ENCODE measurements at regions not wholly inside any gene's neighbourhood (a gene's known extent, or its start where the extent isn't known, plus 50 kb on each side); places are given as distances from the start of the nearest gene placed in this dataset.
A peak's percentile ranks its signal among the peaks of the same experiment; 100 is the strongest.
"Not testable (repeated sequence)": the region's sequence is repeated elsewhere in the genome, so short reads cannot be mapped to it uniquely, and the experiment has no call there.

- CTCF ChIA-PET; intact Hi-C loops (cut with micrococcal nuclease; ENCODE audit: unreplicated experiment); H3K27me3 ChIP-seq (replicated peaks; ENCODE audit: insufficient read depth, low read depth, low read length, poor library complexity); DNase-seq (ENCODE audit: low spot score); H3K4me1 ChIP-seq (ENCODE audit: insufficient read depth, low read length, poor library complexity, severe bottlenecking); H3K4me3 ChIP-seq (ENCODE audit: low read depth, low read length, poor library complexity, severe bottlenecking); H3K36me3 ChIP-seq (ENCODE audit: insufficient read depth, low read length, poor library complexity, severe bottlenecking); BruUV-seq (replicated peaks); H3K27ac ChIP-seq (ENCODE audit: low read depth, low read length, poor library complexity, severe bottlenecking); POLR2A ChIA-PET (ENCODE audit: low non-redundant PET): not testable (repeated sequence)
- peaks cover 65% of the 10 kb centered on the region for H3K9me3 ChIP-seq (ENCODE audit: low read depth, low read length, poor library complexity, severe bottlenecking)
Measured at GRCh38 chr4:49117951-49118350, 131.9 kb downstream of the CWH43 start.

- H3K4me1 ChIP-seq (ENCODE audit: insufficient read depth, low read length, poor library complexity, severe bottlenecking); CTCF ChIA-PET; H3K27ac ChIP-seq (ENCODE audit: low read depth, low read length, poor library complexity, severe bottlenecking); H3K36me3 ChIP-seq (ENCODE audit: insufficient read depth, low read length, poor library complexity, severe bottlenecking); intact Hi-C loops (cut with micrococcal nuclease; ENCODE audit: unreplicated experiment); H3K4me3 ChIP-seq (ENCODE audit: low read depth, low read length, poor library complexity, severe bottlenecking); H3K27me3 ChIP-seq (replicated peaks; ENCODE audit: insufficient read depth, low read depth, low read length, poor library complexity); BruUV-seq (replicated peaks); POLR2A ChIA-PET (ENCODE audit: low non-redundant PET): not testable (repeated sequence)
- peak; percentile 21 for DNase-seq (ENCODE audit: low spot score)
- H3K9me3 ChIP-seq (ENCODE audit: low read depth, low read length, poor library complexity, severe bottlenecking): peaks cover 60% of the 10 kb centered on the region
Measured at GRCh38 chr4:49118379-49119212, 132.5 kb downstream of the CWH43 start.

GRCh38 chr4:49119345-49119744, 133.3 kb downstream of the CWH43 start:
- BruUV-seq (replicated peaks); H3K27me3 ChIP-seq (replicated peaks; ENCODE audit: insufficient read depth, low read depth, low read length, poor library complexity); POLR2A ChIA-PET (ENCODE audit: low non-redundant PET): not testable (repeated sequence)

GRCh38 chr4:49120042-49120779, 134.1 kb downstream of the CWH43 start:
- BruUV-seq (replicated peaks); DNase-seq (ENCODE audit: low spot score); POLR2A ChIA-PET (ENCODE audit: low non-redundant PET); H3K27me3 ChIP-seq (replicated peaks; ENCODE audit: insufficient read depth, low read depth, low read length, poor library complexity); intact Hi-C loops (cut with micrococcal nuclease; ENCODE audit: unreplicated experiment); H3K36me3 ChIP-seq (ENCODE audit: insufficient read depth, low read length, poor library complexity, severe bottlenecking); H3K4me3 ChIP-seq (ENCODE audit: low read depth, low read length, poor library complexity, severe bottlenecking); H3K27ac ChIP-seq (ENCODE audit: low read depth, low read length, poor library complexity, severe bottlenecking); H3K4me1 ChIP-seq (ENCODE audit: insufficient read depth, low read length, poor library complexity, severe bottlenecking); CTCF ChIA-PET: not testable (repeated sequence)
- H3K9me3 ChIP-seq (ENCODE audit: low read depth, low read length, poor library complexity, severe bottlenecking): peaks cover 52% of the 10 kb centered on the region

More at GRCh38 chr4:49119345-49119744, 133.3 kb downstream of the CWH43 start:
- peaks cover 60% of the 10 kb centered on the region for H3K9me3 ChIP-seq (ENCODE audit: low read depth, low read length, poor library complexity, severe bottlenecking)
- H3K36me3 ChIP-seq (ENCODE audit: insufficient read depth, low read length, poor library complexity, severe bottlenecking); DNase-seq (ENCODE audit: low spot score); intact Hi-C loops (cut with micrococcal nuclease; ENCODE audit: unreplicated experiment); H3K27ac ChIP-seq (ENCODE audit: low read depth, low read length, poor library complexity, severe bottlenecking); H3K4me3 ChIP-seq (ENCODE audit: low read depth, low read length, poor library complexity, severe bottlenecking); H3K4me1 ChIP-seq (ENCODE audit: insufficient read depth, low read length, poor library complexity, severe bottlenecking); CTCF ChIA-PET: not testable (repeated sequence)

GRCh38 chr4:49120804-49121203, 134.7 kb downstream of the CWH43 start:
- H3K36me3 ChIP-seq (ENCODE audit: insufficient read depth, low read length, poor library complexity, severe bottlenecking); H3K27me3 ChIP-seq (replicated peaks; ENCODE audit: insufficient read depth, low read depth, low read length, poor library complexity); BruUV-seq (replicated peaks); H3K4me3 ChIP-seq (ENCODE audit: low read depth, low read length, poor library complexity, severe bottlenecking); CTCF ChIA-PET; POLR2A ChIA-PET (ENCODE audit: low non-redundant PET); intact Hi-C loops (cut with micrococcal nuclease; ENCODE audit: unreplicated experiment); H3K27ac ChIP-seq (ENCODE audit: low read depth, low read length, poor library complexity, severe bottlenecking); H3K4me1 ChIP-seq (ENCODE audit: insufficient read depth, low read length, poor library complexity, severe bottlenecking): not testable (repeated sequence)
- DNase-seq (ENCODE audit: low spot score): peak; percentile 75
- peaks cover 48% of the 10 kb centered on the region for H3K9me3 ChIP-seq (ENCODE audit: low read depth, low read length, poor library complexity, severe bottlenecking)

- H3K4me1 ChIP-seq (ENCODE audit: insufficient read depth, low read length, poor library complexity, severe bottlenecking); DNase-seq (ENCODE audit: low spot score); H3K36me3 ChIP-seq (ENCODE audit: insufficient read depth, low read length, poor library complexity, severe bottlenecking); H3K27ac ChIP-seq (ENCODE audit: low read depth, low read length, poor library complexity, severe bottlenecking); H3K4me3 ChIP-seq (ENCODE audit: low read depth, low read length, poor library complexity, severe bottlenecking); intact Hi-C loops (cut with micrococcal nuclease; ENCODE audit: unreplicated experiment); H3K27me3 ChIP-seq (replicated peaks; ENCODE audit: insufficient read depth, low read depth, low read length, poor library complexity); H3K9me3 ChIP-seq (ENCODE audit: low read depth, low read length, poor library complexity, severe bottlenecking); POLR2A ChIA-PET (ENCODE audit: low non-redundant PET); BruUV-seq (replicated peaks); CTCF ChIA-PET: not testable (repeated sequence)
Measured at GRCh38 chr4:49126443-49126842, 140.4 kb downstream of the CWH43 start.

GRCh38 chr4:49126858-49127257, 140.8 kb downstream of the CWH43 start:
- H3K4me3 ChIP-seq (ENCODE audit: low read depth, low read length, poor library complexity, severe bottlenecking); H3K27ac ChIP-seq (ENCODE audit: low read depth, low read length, poor library complexity, severe bottlenecking); H3K4me1 ChIP-seq (ENCODE audit: insufficient read depth, low read length, poor library complexity, severe bottlenecking); BruUV-seq (replicated peaks); H3K36me3 ChIP-seq (ENCODE audit: insufficient read depth, low read length, poor library complexity, severe bottlenecking); H3K9me3 ChIP-seq (ENCODE audit: low read depth, low read length, poor library complexity, severe bottlenecking); DNase-seq (ENCODE audit: low spot score); CTCF ChIA-PET; POLR2A ChIA-PET (ENCODE audit: low non-redundant PET); intact Hi-C loops (cut with micrococcal nuclease; ENCODE audit: unreplicated experiment); H3K27me3 ChIP-seq (replicated peaks; ENCODE audit: insufficient read depth, low read depth, low read length, poor library complexity): not testable (repeated sequence)
